IPS-NIHi7 (cell line): ENCODE measurements at regions not wholly inside any gene's neighbourhood (a gene's known extent, or its start where the extent isn't known, plus 50 kb on each side); places are given as distances from the start of the nearest gene placed in this dataset.
A peak's percentile ranks its signal among the peaks of the same experiment; 100 is the strongest.
"Not testable (repeated sequence)": the region's sequence is repeated elsewhere in the genome, so short reads cannot be mapped to it uniquely, and the experiment has no call there.

Experiments
- DNase-seq: peaks from one replicate; pipeline ENCODE4 v3.0.0; 2012; ENCODE audit warnings: mixed read lengths; ENCODE audit errors: extremely low spot score

DNA sequence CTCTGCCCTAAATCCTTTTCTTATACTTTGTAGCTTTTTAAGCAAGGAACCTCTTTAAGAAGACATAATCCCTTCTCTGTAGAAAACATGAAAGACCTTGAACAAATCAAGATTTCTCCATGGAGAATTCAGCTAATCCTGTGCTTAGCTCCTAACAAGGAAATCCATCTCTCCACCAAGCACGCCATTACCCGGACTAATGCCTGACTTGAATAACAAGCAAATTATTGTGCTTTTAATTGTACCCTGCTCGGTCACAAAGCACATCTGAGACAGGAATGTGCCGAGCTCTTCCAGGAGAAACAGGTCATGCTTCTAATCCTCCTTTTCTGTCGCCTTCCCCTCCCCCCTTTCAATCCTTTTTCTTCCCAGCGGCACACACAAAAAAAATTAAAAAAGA is 141.3 kb downstream of the PSAT1 start:
- no peak for DNase-seq

DNA sequence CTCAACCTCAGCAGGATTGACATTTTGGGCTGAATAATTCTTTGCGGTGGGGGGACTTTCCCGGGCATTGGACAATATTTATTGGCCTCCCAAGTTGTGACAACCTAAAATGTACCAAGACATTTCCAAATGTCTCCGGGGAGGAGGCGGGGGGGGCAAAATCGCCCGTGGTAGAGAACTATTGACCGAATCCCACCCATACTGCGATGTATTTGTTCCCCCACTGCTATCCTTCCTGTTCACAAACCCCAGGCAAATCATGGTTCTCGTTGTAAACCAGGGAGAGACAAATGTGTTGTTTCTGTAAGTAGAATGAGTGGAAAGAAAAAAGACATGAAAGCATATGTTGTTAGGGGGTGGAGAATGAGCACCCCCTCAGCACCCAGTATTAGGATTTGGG is 141.9 kb downstream of the PSAT1 start:
- DNase-seq = no peak

DNA sequence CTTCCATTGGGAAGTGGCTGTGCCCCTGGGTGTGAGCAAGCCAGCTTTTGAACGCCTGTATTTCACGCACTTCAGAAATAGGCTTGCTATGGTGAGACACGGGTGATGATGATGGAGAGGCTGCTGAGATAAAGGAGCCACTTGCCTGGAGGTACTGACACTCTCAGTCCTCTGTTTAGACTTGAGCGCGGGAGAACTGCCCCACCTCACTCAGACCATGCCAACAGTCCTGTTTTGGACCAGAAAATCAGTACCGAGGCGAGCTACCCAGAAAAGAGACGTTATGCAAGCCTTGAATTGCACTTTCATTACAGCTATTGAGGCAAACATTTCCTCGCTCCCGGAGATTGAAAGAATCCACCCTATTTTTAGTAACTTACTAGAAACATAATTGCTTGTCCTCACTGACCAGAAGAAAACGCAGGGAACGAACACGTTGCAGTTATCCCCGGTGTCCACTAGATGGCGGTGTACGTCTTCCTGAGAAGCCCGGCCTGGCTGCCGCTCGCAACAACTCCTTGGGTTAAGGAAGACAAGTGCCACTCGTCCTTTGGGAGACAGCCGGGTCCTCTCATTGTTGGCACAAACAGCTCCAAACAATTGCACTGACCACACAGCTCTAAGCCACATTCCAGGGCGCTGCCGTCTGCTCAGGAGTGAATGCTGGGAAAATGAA is 142.4 kb downstream of the PSAT1 start:
- peak; percentile 91 for DNase-seq

DNA sequence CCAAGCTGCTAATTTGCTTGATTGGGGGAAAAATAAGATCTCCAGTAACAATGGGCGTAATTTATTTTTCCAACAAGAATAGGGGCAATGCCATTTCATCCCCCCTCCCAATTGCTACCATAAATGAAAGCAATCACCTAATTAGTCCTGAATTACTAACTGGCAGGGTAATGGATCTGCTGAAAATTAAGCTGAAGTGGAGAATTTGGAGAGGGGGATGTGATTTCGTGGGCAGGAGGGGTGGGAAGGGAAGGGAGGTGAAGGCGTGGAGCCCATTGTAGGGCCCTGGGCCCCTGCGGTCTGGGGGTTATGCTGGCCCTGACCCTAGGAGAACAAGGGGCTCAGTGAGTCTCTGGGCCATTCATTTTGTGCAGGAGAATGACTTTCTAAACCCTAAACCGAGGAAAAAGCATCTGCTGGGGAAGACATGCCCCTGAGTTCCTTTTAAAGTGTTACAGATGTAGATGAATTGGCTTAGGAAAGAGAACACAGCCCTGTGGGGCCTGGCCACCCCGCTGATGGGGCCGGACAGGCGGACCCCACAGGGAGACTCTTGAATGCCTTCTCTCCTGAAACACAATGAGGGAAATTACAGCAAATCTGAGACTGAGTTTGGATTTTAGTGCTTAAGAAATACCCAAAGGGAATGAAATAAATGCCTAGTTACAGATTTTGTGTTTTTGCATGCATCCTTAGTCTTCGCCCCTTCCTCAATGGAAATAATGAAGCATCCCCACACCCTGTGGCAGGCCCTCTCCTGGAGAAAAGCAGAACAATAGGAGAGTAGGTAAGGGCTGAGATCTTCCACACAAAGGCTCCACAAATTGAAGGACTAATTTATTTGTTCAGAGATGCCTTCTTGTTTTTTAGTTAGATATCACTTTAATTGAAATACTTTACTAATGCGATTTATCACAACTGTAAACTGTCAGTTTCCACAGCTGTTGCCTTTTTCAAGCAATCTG is 143.2 kb downstream of the PSAT1 start:
- DNase-seq = no peak

DNA sequence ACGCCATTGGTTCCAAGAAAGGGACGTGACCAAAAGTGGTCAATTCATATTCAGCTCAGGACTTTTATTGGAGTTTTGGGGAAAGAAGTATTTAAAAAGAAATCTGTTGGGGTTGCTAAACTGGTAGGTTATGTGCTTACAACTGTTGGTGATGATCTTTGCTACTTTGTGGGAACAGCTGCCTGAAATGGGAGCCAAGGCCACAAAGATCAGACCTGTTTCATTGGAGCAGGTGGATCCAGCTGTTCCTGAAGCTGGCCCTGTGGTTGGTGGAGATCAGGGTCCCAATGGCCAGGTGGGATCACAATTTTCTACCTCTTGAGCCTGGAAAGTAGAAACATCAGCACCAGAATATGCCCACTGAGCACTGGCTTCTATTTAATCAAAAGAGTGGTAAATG is 144.5 kb downstream of the PSAT1 start:
- no peak for DNase-seq

DNA sequence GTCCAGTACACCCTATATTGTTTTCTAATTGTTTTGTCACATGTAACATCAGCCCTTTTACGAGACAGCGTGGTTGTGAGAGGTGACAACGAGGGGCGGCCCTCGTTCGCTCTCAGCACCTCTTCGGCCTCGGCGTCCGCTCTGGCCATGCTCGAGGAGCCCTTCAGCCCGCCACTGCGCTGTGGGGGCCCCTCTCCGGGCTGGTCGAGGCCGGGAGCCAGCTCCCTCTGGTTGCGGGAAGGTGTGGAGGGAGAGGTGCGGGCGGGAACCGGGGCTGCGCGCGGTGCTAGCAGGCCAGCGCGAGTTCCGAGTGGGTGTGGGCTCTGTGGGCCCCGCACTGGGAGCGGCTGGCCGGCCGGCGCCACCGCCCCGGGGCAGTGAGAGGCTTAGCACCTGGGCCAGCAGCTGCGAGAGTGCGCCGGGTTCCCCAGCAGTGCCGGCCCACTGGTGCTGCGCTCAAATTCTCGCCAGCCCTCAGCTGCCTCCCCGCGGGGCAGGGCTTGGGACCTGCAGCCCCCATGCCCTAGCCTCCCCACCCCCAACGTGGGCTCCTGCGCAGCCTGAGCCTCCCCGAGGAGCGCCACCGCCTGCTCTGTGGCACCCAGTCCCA is 145.0 kb downstream of the PSAT1 start:
- no peak for DNase-seq

DNA sequence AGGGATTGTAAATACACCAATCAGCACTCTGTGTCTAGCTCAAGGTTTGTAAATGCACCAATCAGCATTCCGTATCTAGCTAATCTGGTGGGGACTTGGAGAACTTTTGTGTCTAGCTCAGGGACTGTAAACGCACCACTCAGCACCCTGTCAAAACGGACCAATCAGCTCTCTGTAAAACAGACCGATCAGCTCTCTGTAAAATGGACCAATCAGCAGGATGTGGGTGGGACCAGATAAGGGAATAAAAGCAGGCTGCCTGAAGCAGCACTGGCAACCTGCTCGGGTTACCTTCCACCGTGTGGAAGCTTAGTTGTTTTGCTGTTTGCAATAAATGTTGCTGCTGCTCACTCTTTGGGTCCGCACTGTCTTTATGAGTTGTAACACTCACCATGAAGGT is 145.7 kb downstream of the PSAT1 start:
- DNase-seq = not testable (repeated sequence)

DNA sequence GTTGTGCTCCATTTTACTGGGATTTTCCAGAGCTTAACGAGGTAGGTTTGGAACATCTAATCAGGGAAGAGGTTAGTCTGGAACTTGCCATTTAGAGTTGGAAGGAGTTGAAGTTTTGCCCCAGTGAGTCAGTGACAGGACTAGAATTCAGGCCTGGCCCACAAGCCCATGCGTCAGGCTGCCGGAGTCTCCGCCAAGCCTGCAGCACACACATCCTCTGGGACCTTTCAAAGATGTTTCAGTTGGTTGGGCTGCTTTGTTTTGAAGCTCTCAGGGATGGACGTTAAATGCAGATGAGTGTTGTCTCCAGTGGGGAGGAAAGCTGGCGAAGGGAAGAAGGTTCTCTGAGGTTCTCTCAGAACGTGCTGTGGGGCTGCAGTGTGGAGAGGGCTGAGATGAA is 147.0 kb downstream of the PSAT1 start:
- DNase-seq = no peak

DNA sequence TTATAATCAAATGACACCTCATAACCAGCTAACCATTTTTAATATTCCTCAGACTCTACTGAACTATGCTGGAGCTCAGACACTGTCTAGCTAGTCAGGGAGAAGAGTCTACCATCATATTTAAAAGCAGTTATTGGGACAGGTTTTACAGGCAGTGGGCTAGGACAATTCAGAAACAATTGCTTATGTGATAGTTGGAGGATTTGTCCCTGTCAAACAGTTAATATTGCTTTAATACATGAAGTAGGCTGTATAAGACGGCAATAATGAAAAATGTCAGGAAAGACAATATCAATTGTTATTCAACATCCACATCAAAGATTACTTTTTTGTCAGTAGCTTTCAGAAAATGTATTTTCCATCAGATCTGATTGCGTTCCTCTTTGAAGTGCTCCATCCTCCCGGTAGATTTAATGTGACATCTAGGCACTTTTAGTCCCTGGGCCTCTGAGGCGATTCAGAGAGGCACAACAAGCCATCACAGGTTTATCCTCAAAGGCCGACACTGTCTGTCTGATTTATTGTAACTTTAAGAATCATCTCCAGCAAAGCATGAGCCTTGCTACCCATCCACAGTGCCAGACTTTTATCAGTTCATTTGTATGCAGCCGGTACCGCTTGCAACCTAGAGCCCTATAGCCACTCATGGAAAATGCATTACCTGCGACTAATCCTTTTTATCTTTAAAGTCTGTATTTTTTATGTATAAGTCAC is 152.2 kb downstream of the PSAT1 start:
- DNase-seq = no peak

DNA sequence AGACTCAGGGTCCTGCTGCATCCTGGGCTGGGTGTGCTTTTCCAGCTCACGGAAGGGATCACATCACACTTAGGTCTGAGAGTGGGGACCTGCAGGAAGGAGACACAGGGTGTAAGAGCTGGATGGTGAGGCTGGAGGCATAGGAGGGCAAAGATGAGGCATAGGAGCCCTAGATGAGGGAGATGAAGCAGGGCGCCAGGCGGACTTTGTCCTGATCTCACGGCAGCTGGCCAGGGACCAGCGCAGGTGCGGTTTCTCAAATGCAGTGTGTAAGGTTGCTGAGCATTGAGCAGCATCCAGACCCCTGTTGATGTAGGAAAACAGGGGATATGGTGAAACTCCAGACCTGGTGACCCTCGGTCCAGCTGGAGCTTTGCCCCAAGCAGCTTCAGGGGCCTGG is 156.5 kb downstream of the PSAT1 start:
- DNase-seq = no peak

DNA sequence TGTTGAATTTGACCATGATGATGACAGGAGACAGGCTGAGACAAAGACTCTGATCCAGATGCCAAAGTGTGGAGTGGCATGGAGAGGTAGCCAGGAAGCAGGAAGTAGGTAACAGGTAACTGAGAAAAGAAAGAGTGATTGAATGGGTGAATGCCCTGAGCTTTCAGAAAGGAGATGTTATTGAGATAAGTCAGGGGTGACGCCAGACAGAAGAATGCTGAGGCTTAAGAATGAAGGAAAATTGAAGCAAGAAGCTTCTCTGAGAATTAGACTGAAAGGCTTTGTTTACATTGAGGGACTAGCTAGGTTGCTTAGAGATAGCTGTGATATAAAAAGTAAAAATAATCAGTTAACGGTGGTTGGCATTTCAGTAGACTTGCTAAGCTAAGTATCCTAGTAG is 165.7 kb downstream of the PSAT1 start:
- no peak for DNase-seq

DNA sequence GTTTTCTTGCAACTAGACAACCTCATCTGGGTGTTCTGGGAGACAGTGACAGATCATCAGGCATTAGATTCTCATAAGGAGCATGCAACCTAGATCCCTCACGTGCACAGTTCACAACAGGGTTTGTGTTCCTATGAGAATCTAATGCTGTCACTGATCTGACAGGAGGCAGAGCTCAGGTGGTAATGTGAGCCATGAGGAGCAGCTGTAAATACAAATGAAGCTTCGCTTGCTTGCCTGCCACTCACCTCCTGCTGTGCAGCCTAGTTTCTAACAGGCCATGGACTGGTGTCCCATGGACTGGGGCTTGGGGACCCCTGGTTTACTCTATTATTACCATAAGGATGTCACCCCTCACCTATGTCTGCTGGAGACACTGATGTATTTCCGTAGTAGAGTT is 166.8 kb downstream of the PSAT1 start:
- no peak for DNase-seq

DNA sequence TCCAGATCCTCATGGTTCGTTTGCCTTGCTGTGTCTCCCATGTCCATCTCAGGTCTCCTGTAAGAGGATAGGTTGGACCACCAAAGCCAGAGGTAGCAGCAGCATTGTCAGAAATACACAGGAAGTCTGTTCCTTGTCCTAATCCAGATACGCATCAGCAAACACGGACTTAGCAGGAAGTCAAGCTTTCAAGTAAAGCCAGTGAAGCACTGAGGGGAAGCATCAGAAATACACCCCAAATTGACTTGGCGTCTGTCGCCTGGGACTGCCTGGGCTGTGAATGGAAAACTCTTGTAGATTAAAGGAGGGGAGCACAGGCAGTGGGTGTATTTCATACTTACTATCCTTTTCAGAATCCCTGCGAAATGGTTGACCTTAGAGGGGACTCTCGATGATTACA is 171.3 kb downstream of the PSAT1 start:
- DNase-seq = no peak

DNA sequence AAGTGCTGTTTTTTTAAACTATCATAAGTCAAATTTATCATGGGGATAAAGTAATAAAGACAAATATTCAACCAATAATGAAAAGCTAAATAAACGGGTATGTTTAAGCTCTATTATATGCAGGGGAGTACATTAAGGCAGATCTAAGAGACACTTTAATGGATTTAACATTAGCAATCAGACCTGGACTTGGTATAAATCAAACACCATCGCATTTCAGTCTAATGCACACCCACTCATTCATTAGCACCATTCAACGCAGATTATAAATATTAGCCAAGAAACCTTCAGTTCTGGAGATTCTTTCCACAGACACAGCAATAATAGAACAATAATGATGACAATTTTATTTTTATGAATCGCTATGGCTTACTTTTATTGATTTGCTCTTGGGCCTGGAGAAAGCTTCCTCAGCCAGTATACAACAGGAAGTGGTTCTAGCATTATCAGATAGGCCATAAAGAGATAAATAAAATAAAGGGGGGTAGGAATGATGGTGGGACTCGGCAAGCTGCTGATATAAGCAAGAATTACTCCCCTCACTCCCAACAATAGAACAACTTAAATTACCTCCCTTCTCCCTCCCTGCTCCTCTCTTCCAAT is 172.2 kb downstream of the PSAT1 start:
- no peak for DNase-seq

DNA sequence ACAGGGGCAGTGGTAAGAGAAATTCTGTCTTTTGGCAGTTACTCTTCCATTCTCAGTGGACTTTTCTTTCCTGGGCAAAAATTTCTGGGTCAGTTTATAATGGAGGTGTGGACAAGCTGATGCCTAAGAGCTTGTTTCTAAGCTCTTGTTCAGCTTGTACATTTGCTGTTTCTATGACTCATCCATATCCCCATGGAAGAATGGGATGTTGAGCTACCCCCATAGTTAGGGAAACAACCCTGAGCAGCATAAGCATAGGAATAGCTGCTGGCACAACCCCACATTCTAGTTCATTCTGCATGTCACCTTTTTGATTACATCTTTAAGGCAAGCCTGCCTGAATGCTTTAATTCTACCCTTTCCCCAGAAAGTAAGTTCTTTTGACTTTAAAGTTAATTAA is 173.3 kb downstream of the PSAT1 start:
- DNase-seq = no peak

DNA sequence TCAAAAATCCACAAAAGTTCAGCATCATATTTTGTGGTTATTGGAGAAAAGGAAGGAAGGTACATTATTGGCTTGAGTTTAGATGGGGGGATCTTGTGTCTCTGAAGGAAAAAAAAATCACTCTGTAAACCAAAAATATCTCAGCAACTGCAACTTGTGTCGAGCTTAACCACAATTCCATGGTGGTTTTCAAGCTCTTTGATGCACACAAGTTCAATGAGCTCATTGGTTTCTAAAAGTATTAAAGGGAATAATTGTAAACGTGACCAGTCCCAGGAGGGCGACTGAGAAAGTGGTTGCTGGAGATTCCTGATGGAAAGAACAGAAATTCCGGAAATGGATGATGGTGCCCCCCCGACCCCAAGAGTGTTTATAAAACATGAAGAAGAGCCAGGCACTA is 173.8 kb downstream of the PSAT1 start:
- DNase-seq = no peak

DNA sequence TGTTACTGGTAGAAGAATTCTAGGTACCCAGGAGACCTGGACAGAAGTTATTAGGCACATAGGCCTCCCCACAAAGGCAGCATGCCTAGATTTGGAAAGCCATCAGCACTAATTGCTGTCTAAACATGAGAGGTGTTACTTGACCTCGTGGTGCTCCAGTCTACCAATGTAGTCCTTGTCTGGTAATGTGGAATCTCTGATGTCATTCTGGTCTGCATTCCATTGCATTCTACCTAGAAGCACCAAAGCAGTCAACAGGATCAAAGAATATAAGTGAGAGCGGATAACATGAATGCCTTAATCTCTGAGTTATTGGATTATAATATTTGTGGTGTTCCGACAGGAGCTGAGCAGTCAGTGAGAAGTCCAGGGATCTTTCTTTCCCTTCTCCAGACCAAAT is 175.2 kb downstream of the PSAT1 start:
- DNase-seq = no peak

DNA sequence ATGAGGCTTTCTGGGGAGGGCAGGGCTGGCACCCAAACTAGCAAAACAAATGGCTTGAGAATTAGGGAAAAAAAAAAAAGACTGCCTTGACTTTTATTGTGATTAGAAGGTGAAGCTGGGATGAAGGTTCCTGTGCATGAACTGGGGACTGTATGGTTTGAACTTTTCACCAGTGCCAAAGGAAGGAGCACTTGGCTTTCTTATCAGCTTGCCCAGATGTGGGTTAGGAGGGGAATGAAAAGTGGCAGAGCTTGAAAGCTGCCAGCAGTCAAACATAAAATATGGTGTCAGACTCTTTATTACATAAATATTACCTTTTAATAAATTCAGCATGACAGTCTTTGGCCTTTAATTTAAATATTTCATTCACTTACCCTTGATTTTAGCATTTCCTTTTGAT is 182.5 kb downstream of the PSAT1 start:
- no peak for DNase-seq

DNA sequence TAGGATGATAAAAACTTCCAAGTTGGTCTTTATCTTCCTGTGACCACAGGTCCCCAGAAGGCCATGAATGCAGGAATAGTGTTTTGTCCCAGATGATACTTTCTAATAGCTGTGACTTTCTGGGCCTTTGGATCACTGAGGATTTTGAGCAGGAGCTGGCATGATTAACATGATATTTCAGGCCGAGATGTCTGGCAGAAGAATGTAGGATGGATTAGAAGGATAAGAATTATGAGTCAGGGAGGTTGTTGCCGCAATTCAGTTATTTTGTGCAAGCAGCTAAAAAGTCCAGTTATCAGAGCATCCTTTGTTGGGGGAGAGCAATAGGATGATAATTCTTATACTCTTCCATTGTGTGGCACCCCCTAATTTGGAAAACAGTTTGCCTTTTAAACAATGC is 189.7 kb downstream of the PSAT1 start:
- no peak for DNase-seq

DNA sequence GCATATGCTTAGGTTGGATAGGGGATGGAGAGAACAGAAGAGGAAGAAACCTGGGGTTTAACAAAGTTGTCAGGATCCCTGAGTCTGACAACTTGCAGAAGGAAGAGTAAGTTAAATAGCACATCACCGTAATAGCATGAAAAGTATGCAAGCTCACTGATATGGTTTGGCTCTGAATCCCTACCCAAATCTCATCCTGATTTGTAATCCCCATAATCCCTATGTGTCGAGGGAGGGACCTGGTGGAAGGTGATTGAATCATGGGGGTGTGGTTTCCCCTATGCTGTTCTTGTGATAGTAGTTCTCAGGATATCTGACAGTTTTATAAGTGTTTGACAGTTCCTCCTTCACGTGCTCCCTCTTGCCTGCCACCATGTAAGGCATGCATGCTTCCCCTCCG is 193.3 kb downstream of the PSAT1 start:
- DNase-seq = no peak

DNA sequence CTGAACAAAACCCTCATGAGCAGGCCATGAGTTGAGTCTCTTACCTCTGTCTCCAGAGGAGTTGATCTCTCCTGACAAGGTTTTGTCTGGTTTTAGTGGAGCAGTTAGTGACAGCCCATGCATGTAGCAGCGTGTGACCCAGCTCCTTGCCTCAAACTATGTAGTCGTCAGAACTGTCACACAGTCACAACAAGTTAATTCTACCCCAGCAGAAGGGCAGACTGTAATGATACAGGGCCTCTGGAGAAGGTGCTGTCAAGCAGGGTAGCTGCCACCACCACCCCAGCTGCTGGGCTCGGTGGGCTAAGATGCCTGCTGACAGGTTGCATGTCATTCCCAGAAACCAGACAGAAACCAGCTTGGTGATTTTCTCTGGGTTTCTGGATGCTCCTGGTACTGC is 194.5 kb downstream of the PSAT1 start:
- no peak for DNase-seq
